ENCODE measurements at regions not wholly inside any gene's neighbourhood (a gene's known extent, or its start where the extent isn't known, plus 50 kb on each side); places are given as distances from the start of the nearest gene placed in this dataset.

DNA sequence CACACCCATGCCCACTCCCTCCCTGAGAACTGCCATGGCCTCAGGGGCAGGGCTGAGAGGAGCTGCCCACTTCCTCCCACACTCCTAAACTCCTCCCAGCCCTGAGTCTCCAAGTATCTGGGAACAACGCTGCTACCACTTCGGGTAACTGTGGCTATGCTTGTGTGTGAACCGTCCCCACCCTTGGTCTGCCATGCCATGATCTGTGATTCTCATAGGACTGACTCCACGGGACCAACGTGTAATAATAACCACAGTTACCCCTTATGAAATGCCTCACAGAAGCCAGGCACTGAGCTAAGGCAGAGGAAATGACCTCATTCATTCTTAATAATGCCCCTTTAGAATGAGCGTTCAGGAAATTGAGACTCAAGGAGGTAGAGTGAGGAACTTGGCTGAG lies 103.9 kb upstream of the SMIM23 start:
- peak; percentile 43 for ATAC-seq (ENCODE audit: low FRiP score)
- DNase-seq (ENCODE audit: low spot score), result no peak
- TF ChIP-seq, protein P1, sequence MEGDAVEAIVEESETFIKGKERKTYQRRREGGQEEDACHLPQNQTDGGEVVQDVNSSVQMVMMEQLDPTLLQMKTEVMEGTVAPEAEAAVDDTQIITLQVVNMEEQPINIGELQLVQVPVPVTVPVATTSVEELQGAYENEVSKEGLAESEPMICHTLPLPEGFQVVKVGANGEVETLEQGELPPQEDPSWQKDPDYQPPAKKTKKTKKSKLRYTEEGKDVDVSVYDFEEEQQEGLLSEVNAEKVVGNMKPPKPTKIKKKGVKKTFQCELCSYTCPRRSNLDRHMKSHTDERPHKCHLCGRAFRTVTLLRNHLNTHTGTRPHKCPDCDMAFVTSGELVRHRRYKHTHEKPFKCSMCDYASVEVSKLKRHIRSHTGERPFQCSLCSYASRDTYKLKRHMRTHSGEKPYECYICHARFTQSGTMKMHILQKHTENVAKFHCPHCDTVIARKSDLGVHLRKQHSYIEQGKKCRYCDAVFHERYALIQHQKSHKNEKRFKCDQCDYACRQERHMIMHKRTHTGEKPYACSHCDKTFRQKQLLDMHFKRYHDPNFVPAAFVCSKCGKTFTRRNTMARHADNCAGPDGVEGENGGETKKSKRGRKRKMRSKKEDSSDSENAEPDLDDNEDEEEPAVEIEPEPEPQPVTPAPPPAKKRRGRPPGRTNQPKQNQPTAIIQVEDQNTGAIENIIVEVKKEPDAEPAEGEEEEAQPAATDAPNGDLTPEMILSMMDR (IDR thresholded peaks at IDR 0.05), result no peak

DNA sequence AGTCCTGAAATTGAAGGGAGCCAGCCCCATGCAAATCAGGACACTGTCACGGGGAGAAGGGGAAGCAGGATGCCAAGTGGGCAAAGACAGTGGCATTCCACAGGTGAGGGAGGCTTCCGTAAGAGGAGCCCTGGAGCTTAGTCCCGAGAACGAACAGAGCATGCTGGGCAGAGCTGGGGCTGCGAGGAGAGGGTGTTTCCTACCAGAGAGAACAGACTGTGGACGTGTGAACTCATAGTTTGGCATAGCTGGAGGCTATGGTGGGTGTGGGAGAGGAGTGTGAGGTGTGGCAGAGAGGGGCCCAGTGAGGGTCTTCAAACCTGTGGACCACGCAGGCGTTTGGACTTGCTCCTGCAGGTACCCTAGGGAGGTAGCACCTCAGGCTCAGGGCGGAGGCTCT lies 102.8 kb upstream of the SMIM23 start:
- no peak for ATAC-seq (ENCODE audit: low FRiP score)

DNA sequence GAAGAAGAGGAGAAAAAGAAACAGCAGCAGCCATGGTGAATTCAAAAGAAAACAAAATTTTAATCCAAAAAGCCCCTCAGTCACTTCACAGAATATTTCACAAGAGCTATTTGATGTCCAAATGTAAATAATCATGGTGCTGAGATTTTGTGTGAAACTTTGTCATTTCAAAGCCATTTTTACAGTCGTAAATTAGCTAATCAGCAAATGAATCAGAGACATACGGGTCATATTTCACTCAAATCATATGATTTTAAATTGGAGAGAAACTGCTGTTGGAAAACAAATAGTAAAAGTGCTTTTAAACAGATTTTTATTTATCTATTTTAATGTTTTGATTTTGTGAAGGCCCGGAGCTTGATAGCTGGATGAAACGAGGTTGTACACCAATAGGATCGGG lies 101.4 kb upstream of the SMIM23 start:
- TF ChIP-seq, protein P1 (IDR thresholded peaks at IDR 0.05), result no peak
- DNase-seq (ENCODE audit: low spot score) (no peak), ATAC-seq (ENCODE audit: low FRiP score) (no peak)

More for the DNA sequence above, 102.8 kb upstream of the SMIM23 start:
- TF ChIP-seq, protein P1 (IDR thresholded peaks at IDR 0.05), result no peak
- DNase-seq (ENCODE audit: low spot score), result no peak

DNA sequence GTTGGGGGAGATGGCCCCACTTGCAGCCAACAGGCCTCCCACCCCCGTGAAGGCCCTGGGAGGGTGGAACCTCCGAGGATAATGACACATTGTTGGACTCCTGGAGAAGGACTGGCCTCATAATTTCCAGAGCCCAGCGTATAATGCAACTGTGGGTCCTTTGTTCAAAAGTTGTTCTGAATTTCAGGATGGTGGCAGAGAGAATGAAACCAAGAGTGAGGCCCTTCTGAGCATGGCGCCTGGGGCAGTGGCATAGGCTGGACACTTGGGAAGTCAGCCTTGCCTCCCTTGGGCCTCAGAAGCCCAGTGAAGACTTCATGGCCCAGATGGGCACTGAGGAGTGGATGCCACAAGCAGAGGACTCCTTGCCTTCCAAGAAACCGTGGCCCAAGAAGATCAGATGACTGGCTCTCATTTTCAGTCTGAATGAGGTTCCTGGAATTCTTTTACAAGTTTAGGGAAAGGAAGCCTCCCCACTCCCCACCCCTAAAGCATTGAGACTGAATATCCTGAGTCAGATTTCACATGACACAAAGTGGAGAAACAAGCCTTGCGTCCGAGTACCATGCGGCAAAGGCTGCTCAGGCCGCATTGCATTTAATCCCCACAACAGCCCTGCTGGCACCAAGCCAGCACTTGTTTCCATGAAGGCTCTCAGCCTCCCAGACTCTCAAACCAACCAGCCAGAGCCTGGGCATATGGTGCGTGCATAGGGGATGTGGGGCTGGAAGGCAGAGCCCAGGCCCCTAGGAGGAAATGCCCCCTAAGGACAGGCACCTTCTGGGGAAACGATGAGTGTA lies 96.7 kb upstream of the SMIM23 start:
- DNase-seq (ENCODE audit: low spot score), result no peak
- ATAC-seq (ENCODE audit: low FRiP score), result no peak
- TF ChIP-seq, protein P1 (IDR thresholded peaks at IDR 0.05), result no peak

DNA sequence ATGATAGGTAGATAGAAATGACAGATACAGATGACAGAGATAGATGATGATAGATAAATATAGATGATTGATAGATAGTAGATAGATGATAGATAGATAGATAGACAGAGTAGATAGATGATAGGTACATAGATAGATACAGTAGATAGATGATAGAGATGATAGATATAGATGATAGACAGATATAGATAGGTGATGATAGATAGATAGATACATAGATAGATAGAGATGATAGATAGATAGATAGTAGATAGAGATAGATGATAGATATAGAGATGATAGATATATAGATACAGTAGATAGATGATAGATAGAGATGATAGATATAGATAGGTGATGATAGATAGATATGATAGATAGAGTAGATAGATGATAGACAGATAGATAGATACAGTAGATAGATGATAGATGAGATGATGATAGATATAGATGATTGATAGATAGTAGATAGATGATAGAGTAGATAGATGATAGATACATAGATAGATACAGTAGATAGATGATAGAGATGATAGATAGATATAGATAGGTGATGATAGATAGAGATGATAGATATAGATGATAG lies 95.7 kb upstream of the SMIM23 start:
- DNase-seq (ENCODE audit: low spot score) (no peak), ATAC-seq (ENCODE audit: low FRiP score) (no peak)
- TF ChIP-seq, protein P1 (IDR thresholded peaks at IDR 0.05), result no peak

DNA sequence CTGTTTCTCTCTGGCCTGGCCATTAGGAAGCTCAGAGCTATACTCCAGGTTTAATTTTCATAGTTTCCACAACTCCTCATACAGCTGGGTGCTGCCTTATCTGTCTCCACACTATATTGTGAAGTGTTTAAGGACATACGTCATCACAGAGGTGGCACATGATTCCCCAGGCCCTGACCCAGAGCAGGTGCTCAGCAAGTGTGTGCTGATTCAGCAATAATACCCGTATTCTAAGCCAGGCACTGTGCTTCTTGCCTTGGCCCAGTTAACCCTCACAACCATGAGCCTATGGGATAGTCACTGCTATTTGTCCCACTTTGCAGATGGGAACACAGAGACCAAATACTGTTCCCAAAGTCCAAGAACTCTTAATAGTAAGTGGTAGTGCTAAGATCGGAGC lies 93.5 kb upstream of the SMIM23 start:
- TF ChIP-seq, protein P1 (IDR thresholded peaks at IDR 0.05), result no peak
- ATAC-seq (ENCODE audit: low FRiP score) (no peak), DNase-seq (ENCODE audit: low spot score) (no peak)

DNA sequence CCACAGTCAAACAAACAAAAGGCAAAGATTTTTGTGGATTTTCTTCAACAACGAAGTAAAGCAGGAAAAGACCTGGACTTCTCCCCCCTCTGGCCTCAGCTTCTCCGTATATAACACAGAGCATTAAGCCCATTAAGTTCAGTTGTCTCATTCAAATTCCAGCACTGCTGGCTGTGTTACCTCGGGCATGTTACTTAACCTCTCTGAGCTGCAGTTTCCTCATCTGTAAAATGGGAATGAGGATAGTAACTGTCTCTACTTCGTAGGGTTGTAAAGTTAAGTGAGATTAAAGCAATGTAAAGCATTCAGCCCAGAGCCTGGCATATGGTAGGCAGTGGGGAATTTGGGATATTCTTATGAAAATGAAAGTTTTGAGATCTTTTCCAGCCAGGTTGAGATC lies 92.7 kb upstream of the SMIM23 start:
- TF ChIP-seq, protein P1 (IDR thresholded peaks at IDR 0.05), result no peak
- DNase-seq (ENCODE audit: low spot score), result no peak
- no peak for ATAC-seq (ENCODE audit: low FRiP score)
